CD14-positive monocyte (primary cell): ENCODE measurements at regions not wholly inside any gene's neighbourhood (a gene's known extent, or its start where the extent isn't known, plus 50 kb on each side); places are given as distances from the start of the nearest gene placed in this dataset.

ENCODE experiments used
- DNase-seq, 3 donors: peaks; one replicate each; pipeline ENCODE4 v3.0.0-alpha.2; 2011 to 2022
- H2AFZ ChIP-seq: 2 replicates; pipeline ENCODE4 v1.6.0; 2012; ENCODE audit warnings: mild to moderate bottlenecking, low read depth, low read length, inconsistent platforms; ENCODE audit not compliant: insufficient read depth, poor library complexity, severe bottlenecking
- H3K27ac ChIP-seq, 2 donors: 1 replicate in 1 of 2; 2 replicates in 1 of 2; pipeline ENCODE4 v1.5.1; 2012 to 2013; ENCODE audit warnings: low read length in 2 of 2, control low read depth in 1 of 2, inconsistent platforms in 1 of 2, low read depth in 1 of 2, mild to moderate bottlenecking in 1 of 2
- H3K27me3 ChIP-seq, 2 donors: one replicate each; pipeline versions ENCODE4 v1.6.0 to v1.6.1; 2011 to 2013; ENCODE audit warnings: low read length in 2 of 2; ENCODE audit not compliant: control insufficient read depth in 2 of 2, insufficient read depth in 2 of 2
- H3K36me3 ChIP-seq, 2 donors: replicated peaks in 1 of 2; 1 replicate in 1 of 2; 2 replicates in 1 of 2; pipeline versions ENCODE4 v1.5.1 to v1.6.1; 2012 to 2013; ENCODE audit warnings: low read length in 2 of 2, control low read depth in 1 of 2, inconsistent platforms in 1 of 2, mild to moderate bottlenecking in 1 of 2; ENCODE audit not compliant: insufficient read depth in 2 of 2, control insufficient read depth in 1 of 2
- H3K4me1 ChIP-seq, 2 donors: 1 replicate in 1 of 2; 2 replicates in 1 of 2; pipeline versions ENCODE4 v1.5.1 to v1.6.1; 2012 to 2013; ENCODE audit warnings: low read length in 2 of 2, control low read depth in 1 of 2, inconsistent platforms in 1 of 2, mild to moderate bottlenecking in 1 of 2, moderate library complexity in 1 of 2; ENCODE audit not compliant: insufficient read depth in 2 of 2, control insufficient read depth in 1 of 2
- H3K4me2 ChIP-seq: replicated peaks from 2 replicates; pipeline ENCODE3; 2012; ENCODE audit warnings: low read length, moderate library complexity, mild to moderate bottlenecking; ENCODE audit not compliant: poor library complexity, severe bottlenecking; ENCODE audit errors: extremely low read depth
- H3K4me3 ChIP-seq, 3 experiments: fragments of 200-600 bp in 1 of 3; sonication (generic) in 1 of 3; replicated peaks in 1 of 3; 1 replicate in 2 of 3; 2 replicates in 1 of 3; pipeline ENCODE4 v1.5.1; 2011 to 2013; ENCODE audit warnings: low read length in 3 of 3, mild to moderate bottlenecking in 3 of 3, control low read depth in 2 of 3, low read depth in 2 of 3, inconsistent platforms in 1 of 3, moderate library complexity in 1 of 3
- H3K79me2 ChIP-seq: 2 replicates; pipeline ENCODE4 v1.6.0; 2012; ENCODE audit warnings: mild to moderate bottlenecking, control low read depth, inconsistent platforms, low read length, moderate library complexity; ENCODE audit not compliant: insufficient read depth
- H3K9ac ChIP-seq: 2 replicates; pipeline ENCODE4 v1.6.0; 2017; ENCODE audit warnings: low read length, mild to moderate bottlenecking; ENCODE audit not compliant: insufficient read depth, poor library complexity, severe bottlenecking
- H3K9me3 ChIP-seq, 2 donors: replicated peaks in 1 of 2; 1 replicate in 1 of 2; 2 replicates in 1 of 2; pipeline versions ENCODE4 v1.5.1 to v1.6.1; 2012 to 2013; ENCODE audit warnings: low read length in 2 of 2, control low read depth in 1 of 2; ENCODE audit not compliant: control insufficient read depth in 1 of 2, insufficient read depth in 1 of 2
- H4K20me1 ChIP-seq: 2 replicates; pipeline ENCODE4 v1.6.0; 2012; ENCODE audit warnings: mild to moderate bottlenecking, low read length, control low read depth, moderate library complexity; ENCODE audit not compliant: insufficient read depth
- H3K27ac Mint-ChIP-seq, 7 donors: one replicate each; pipeline ENCODE4 v1.8.0; 2020; ENCODE audit warnings: mild to moderate bottlenecking in 7 of 7, mixed read lengths in 7 of 7, moderate library complexity in 6 of 7, inconsistent platforms in 2 of 7
- H3K27me3 Mint-ChIP-seq, 3 donors: one replicate each; pipeline ENCODE4 v1.8.0; 2021 to 2022; ENCODE audit warnings: low read depth in 3 of 3, mild to moderate bottlenecking in 3 of 3, mixed read lengths in 3 of 3, moderate library complexity in 3 of 3, inconsistent platforms in 1 of 3
- H3K36me3 Mint-ChIP-seq, 2 donors: one replicate each; pipeline ENCODE4 v1.8.0; 2020; ENCODE audit warnings: mixed read lengths in 2 of 2, inconsistent platforms in 1 of 2, mild to moderate bottlenecking in 1 of 2
- H3K4me1 Mint-ChIP-seq: one replicate; pipeline ENCODE4 v1.8.0; 2020; ENCODE audit warnings: mild to moderate bottlenecking, mixed read lengths
- H3K4me3 Mint-ChIP-seq, 2 donors: one replicate each; pipeline ENCODE4 v1.8.0; 2020; ENCODE audit warnings: mild to moderate bottlenecking in 2 of 2, mixed read lengths in 2 of 2, moderate library complexity in 1 of 2
- H3K9me3 Mint-ChIP-seq, 7 donors: one replicate each; pipeline ENCODE4 v1.8.0; 2020 to 2022; ENCODE audit warnings: mixed read lengths in 7 of 7, mild to moderate bottlenecking in 6 of 7, moderate library complexity in 6 of 7, inconsistent platforms in 2 of 7
- CTCF ChIP-seq: fragments of 200-600 bp; IDR thresholded peaks from one replicate; pipeline ENCODE4 v1.8.0; 2022; ENCODE audit warnings: antibody characterized with exemption, mild to moderate bottlenecking
- WGBS: methylation state at CpG from one replicate; pipeline ENCODE4 v1.1.5; 2013; ENCODE audit warnings: missing lambda C conversion rate; ENCODE audit not compliant: insufficient coverage; 5-methylcytosine and 5-hydroxymethylcytosine counted together
- intact Hi-C, 2 donors: fragments of 100-400 bp; cut with micrococcal nuclease; formaldehyde crosslinking; loops; one replicate each; pipeline versions ENCODE4 v1.15.0 to v1.15.1; 2023

DNA sequence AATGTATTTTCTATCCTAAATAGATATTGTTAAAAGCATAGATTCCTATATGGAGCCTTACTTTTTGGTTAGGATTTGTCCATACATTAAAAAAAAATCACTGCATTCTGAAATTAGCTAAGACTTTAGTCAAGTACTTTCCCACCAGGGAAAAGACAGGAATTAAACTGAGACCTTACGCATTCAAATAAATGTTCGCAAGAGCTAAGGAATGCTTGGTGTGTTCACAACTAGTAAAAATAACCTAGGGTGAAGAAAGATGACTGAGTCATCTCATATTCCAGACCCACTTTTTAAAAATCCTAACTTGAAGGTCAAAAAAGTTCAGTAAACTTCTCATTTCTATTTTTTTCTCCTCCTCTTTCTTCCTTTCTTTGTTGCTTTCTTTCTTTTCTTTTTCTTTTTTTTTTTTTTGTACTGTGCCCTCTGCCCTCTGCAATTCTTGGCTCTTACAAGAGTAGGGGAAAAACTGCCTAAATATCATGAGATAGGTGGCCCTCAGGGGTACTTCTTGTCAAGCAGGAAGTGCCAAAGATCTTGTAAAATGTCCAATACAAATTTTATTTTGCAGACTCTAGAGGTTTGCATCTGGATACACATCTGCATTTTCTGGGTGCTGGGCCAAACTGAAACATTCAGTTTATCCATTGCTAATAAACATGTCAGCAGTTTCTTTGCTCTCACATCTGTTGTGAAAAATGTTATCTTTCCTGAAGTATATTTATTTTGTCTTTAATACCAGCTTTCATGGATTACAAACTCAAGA lies 121.4 kb upstream of the GORAB start:
- Mint-ChIP-seq H3K36me3 (no peaks in the 10 kb centered on the region), H3K4me3 (no peak overlapping the region), H3K27me3 (peaks cover 0 to 4% (median 0%) of the 10 kb centered on the region in 3 donors), H3K27ac (no peak overlapping the region), H3K9me3 (peaks cover 0 to 3% (median 0%) of the 10 kb centered on the region in 7 donors), H3K4me1 (no peaks in the 10 kb centered on the region)
- H3K4me2 ChIP-seq: no peak overlapping the region
- no peaks in the 10 kb centered on the region for H3K36me3 ChIP-seq
- no peak for DNase-seq
- H4K20me1 ChIP-seq: no peaks in the 10 kb centered on the region
- no peak overlapping the region for H3K9ac ChIP-seq
- no peaks in the 10 kb centered on the region for H3K4me1 ChIP-seq
- H3K9me3 ChIP-seq: no peaks in the 10 kb centered on the region
- intact Hi-C loops: no loop called here
- TF ChIP-seq CTCF: no peak
- no peaks in the 10 kb centered on the region for H3K79me2 ChIP-seq
- H3K27ac ChIP-seq: no peak overlapping the region
- H3K27me3 ChIP-seq: no peaks in the 10 kb centered on the region
- H3K4me3 ChIP-seq: no peak overlapping the region
- no CpG with 5 or more reads among the region's 2 CpGs for WGBS
- no peak overlapping the region for H2AFZ ChIP-seq

DNA sequence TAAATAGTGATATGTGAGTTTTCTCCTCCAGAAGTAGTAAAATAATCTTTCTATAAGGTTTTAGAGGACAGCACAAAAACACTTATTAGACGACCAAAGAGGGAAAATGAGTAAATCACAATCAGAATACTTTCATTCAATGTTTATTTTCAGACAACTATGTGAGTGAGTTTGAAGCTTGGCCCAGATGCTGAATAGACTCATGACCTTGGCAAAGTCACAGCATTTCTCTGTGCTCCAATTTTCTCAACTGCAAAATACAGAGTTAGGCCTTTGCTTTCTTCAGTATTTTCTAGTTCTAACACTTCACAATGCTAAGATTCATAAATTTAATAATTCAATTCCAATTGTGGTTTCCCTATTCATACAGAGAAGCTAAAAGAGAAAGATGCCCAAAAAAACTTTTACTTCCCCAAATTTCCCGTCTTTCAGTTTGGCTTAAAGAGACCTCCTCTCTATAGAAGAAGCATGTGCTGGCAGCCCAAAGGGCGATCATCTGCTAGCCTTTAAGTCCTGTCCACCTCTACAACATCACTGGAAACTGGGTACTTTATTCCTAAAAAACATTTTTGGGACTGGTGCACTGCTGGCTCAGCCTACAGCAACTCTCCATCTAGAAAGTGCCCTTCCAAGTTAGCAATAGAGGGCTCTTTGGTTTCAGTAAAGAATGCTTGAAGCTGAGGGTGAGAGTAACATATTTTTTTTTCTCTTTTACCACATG lies 116.8 kb upstream of the GORAB start:
- Histone ChIP-seq H3K4me3 (no peak overlapping the region), H3K79me2 (no peaks in the 10 kb centered on the region), H3K9me3 (no peaks in the 10 kb centered on the region), H3K27ac (no peak overlapping the region), H3K4me2 (no peak overlapping the region), H3K4me1 (no peaks in the 10 kb centered on the region), H3K27me3 (no peaks in the 10 kb centered on the region), H2AFZ (no peak overlapping the region), H3K9ac (no peak overlapping the region), H3K36me3 (no peaks in the 10 kb centered on the region), H4K20me1 (no peaks in the 10 kb centered on the region)
- Mint-ChIP-seq H3K4me3 (no peak overlapping the region), H3K36me3 (no peaks in the 10 kb centered on the region), H3K9me3 (peaks cover 0 to 5% (median 4%) of the 10 kb centered on the region in 7 donors), H3K4me1 (no peaks in the 10 kb centered on the region), H3K27ac (no peak overlapping the region), H3K27me3 (peaks cover 0 to 4% (median 0%) of the 10 kb centered on the region in 3 donors)
- no peak for DNase-seq
- WGBS: 19% methylated on average over 2 of the region's 3 CpGs
- no peak for TF ChIP-seq CTCF
- intact Hi-C loops: no loop called here
